ENCODE measurements at regions not wholly inside any gene's neighbourhood (a gene's known extent, or its start where the extent isn't known, plus 50 kb on each side); places are given as distances from the start of the nearest gene placed in this dataset.
"Not testable (repeated sequence)": the region's sequence is repeated elsewhere in the genome, so short reads cannot be mapped to it uniquely, and the experiment has no call there.

- DNase-seq: no peak
Measured at GRCh38 chr2:16090650-16091575, 150.6 kb downstream of the MYCN start.

GRCh38 chr2:16089491-16089890 lies 149.1 kb downstream of the MYCN start:
- not testable (repeated sequence) for DNase-seq

GRCh38 chr2:16088802-16089112 lies 148.4 kb downstream of the MYCN start:
- DNase-seq: no peak

GRCh38 chr2:16088035-16088801 lies 147.9 kb downstream of the MYCN start:
- DNase-seq: no peak

GRCh38 chr2:16086136-16086535 lies 145.8 kb downstream of the MYCN start:
- DNase-seq: not testable (repeated sequence)

GRCh38 chr2:16085073-16085472 lies 144.7 kb downstream of the MYCN start:
- DNase-seq: no peak

GRCh38 chr2:16084274-16084673 lies 143.9 kb downstream of the MYCN start:
- no peak for DNase-seq

GRCh38 chr2:16082276-16082675 lies 141.9 kb downstream of the MYCN start:
- no peak for DNase-seq

GRCh38 chr2:16081316-16082200 lies 141.2 kb downstream of the MYCN start:
- no peak for DNase-seq

GRCh38 chr2:16080516-16080915 lies 140.2 kb downstream of the MYCN start:
- no peak for DNase-seq

- DNase-seq: no peak
Measured at GRCh38 chr2:16080071-16080470, 139.7 kb downstream of the MYCN start.

GRCh38 chr2:16079637-16080036 lies 139.3 kb downstream of the MYCN start:
- no peak for DNase-seq

- no peak for DNase-seq
Measured at GRCh38 chr2:16077601-16078000, 137.3 kb downstream of the MYCN start.

GRCh38 chr2:16076911-16077310 lies 136.6 kb downstream of the MYCN start:
- DNase-seq: no peak

GRCh38 chr2:16075045-16076012 lies 135.0 kb downstream of the MYCN start:
- DNase-seq: no peak

GRCh38 chr2:16073921-16074425 lies 133.6 kb downstream of the MYCN start:
- DNase-seq: no peak

- no peak for DNase-seq
Measured at GRCh38 chr2:16073471-16073870, 133.1 kb downstream of the MYCN start.

- no peak for DNase-seq
Measured at GRCh38 chr2:16072638-16073290, 132.4 kb downstream of the MYCN start.

- no peak for DNase-seq
Measured at GRCh38 chr2:16071865-16072637, 131.7 kb downstream of the MYCN start.

All from activated CD4-positive, alpha-beta T cell treated with anti-CD3 and anti-CD28 coated beads for 4 hours (primary cell).